Femur (tissue), 1 donor: ENCODE measurements at regions not wholly inside any gene's neighbourhood (a gene's known extent, or its start where the extent isn't known, plus 50 kb on each side); places are given as distances from the start of the nearest gene placed in this dataset.
"Not testable (repeated sequence)": the region's sequence is repeated elsewhere in the genome, so short reads cannot be mapped to it uniquely, and the experiment has no call there.

ENCODE experiments used
- DNase-seq: peaks from one replicate; pipeline ENCODE4 v3.0.0-alpha.2; 2017

DNA sequence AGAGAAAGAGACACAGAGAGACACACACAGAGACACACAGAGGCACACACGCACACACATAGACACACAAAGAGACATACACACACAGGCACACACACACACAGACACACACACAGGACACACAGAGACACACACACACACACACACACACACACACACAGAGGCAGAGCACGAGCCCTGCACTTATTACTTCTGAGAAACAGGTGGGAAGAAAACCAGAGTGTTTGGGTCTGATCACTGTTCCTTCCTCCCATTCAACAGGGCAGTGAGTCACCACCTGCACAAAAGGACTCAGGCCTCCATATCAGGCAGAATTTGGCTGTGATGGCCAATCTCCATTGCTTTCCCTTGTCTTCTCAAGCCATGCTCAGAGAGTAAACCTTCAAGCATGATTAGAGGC is 285.0 kb downstream of the ANAPC1 start:
- peak; percentile 1 for DNase-seq

GRCh38 chr2:111602259-111602658 is 281.7 kb downstream of the ANAPC1 start:
- DNase-seq: not testable (repeated sequence)

- DNase-seq: not testable (repeated sequence)
Measured at GRCh38 chr2:111605798-111606197, 278.2 kb downstream of the ANAPC1 start.

- not testable (repeated sequence) for DNase-seq
Measured at GRCh38 chr2:111606632-111607031, 277.4 kb downstream of the ANAPC1 start.

DNA sequence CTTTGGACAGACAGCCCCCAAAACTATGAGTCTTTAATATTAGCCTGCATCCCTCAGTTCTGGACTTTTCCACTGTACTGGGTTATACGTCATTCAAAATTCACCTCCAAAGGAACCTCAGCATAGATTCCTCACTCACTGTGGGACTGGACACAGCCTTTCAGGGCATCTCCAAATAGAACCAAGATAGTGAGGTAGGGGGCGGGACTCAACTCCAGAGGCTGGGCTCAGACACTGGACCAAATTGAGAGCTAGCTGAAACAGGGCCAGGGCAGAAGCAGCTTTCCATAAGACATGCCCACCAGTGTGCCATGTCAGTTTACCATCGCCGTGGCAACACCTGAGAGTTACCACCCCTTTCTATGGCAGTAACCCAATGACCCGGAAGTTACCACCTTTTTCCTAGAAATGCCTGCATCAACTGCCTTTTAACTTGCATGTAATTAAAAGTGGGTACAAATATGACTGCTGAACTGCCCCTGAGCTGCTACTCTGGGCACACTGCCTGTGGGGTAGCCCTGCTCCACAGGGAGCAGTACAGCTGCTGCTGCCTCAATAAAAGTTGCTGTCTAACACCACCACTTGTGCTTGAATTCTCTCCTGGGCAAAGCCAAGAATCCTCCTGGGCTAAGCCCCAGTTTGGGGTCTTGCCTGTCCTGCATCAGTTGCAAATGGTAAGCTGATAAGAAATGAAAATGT is 274.7 kb downstream of the ANAPC1 start:
- not testable (repeated sequence) for DNase-seq

- DNase-seq: not testable (repeated sequence)
Measured at GRCh38 chr2:111610035-111610434, 274.0 kb downstream of the ANAPC1 start.

- no peak for DNase-seq
Measured at GRCh38 chr2:111616651-111617218, 267.3 kb downstream of the ANAPC1 start.

- DNase-seq: peak; percentile 64
Measured at GRCh38 chr2:111617299-111618225, 266.4 kb downstream of the ANAPC1 start.

- DNase-seq: peak; percentile 65
Measured at GRCh38 chr2:111618226-111618977, 265.6 kb downstream of the ANAPC1 start.

GRCh38 chr2:111618978-111619902 is 264.8 kb downstream of the ANAPC1 start:
- no peak for DNase-seq

- DNase-seq: no peak
Measured at GRCh38 chr2:111620281-111620680, 263.7 kb downstream of the ANAPC1 start.

GRCh38 chr2:111622859-111623258 is 261.1 kb downstream of the ANAPC1 start:
- DNase-seq: no peak

- no peak for DNase-seq
Measured at GRCh38 chr2:111623380-111623779, 260.6 kb downstream of the ANAPC1 start.

DNA sequence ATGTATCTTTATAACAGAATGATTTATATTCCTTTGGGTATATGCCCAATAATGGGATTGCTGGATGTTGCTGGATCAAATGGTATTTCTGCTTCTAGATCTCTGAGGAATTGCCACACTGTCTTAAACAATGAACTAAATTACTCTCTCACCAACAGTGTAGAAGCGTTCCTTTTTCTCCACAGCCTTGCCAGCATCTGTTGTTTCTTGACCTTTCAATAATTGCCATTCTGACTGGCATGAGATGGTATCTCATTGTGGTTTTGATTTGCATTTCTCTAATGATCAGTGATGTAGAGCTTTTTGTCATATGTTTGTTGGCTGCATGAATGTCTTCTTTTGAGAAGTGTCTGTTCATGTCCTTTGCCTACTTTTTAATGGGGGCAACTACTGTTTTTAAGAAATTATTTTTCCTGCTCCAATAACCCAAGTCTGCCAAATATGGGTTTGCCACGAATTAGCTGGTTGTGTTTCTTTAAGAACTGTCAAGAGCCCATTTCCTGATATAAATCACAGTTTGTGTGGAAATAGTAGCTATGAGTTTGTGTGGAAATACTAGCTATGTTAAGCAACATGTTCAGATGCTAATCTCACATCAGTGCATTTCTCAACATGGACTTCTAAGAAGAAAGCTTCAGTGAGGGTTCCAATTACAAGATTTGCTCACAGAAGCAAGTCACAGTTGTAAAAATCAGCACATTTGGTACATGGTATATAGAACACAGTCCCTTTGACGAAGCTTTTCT is 259.4 kb downstream of the ANAPC1 start:
- DNase-seq: no peak

DNA sequence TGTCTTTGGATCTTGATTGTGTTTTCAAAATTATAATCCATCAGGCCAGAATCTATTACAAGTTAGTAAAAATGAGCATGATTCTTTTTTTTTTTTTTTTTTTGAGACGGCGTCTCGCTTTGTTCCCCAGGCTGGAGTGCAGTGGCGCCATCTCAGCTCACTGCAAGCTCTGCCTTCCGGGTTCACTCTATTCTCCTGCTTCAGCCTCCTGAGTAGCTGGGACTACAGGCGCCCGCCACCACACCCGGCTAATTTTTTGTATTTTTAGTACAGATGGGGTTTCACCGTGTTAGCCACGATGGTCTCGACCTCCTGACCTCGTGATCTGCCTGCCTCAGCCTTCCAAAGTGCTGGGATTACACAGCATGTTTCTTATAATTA is 258.8 kb downstream of the ANAPC1 start:
- not testable (repeated sequence) for DNase-seq

- no peak for DNase-seq
Measured at GRCh38 chr2:111626037-111626864, 257.7 kb downstream of the ANAPC1 start.

DNA sequence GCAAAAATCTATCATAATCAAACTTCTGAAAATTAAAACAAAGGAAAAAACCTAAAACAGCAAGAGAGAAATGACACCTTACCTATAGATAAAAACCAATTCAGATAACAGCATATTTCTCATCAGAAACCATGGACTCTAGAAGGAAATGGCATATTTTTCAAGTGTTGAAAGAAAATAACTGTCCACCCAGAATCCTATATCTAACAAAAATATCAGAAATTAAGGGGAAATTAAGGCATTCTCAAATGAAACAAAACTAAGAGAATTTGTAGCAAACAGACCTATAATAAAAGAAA is 257.2 kb downstream of the ANAPC1 start:
- DNase-seq: no peak

- DNase-seq: no peak
Measured at GRCh38 chr2:111627256-111627655, 256.7 kb downstream of the ANAPC1 start.

DNA sequence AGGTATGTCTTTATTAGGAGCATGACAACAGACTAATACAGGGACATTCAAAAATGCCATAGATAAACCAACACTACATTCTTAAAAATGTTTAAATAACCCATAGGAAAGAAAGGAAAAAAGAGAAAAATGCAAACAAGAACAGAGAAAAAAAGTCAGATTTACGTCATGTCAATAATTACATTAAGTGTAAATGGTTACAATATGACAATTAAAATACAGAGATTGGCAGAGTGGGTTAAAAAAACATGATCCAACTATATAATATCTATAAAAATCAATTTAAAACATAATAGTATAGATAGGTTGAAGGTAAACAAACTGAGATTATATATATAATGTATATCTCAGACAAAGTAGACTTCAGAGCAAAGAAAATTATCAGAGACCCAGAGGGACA is 255.8 kb downstream of the ANAPC1 start:
- no peak for DNase-seq

DNA sequence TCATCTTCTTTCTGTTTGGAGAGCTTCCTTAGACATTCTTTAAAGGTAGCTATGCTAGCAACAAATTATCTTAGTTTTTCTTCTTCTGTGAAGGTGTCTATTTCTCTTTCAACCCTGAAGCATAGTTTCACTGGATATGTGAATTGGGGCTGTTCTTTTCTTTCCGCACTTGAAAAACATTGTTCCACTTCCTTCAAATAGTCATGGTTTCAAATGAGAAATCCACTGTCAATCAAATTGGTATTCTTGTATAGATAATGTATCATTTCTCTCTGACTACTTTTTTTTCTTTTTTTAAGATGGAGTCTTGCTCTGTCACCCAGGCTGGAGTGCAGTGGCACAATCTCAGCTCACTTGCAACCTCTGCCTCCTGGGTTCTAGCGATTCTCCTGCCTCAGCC is 254.0 kb downstream of the ANAPC1 start:
- no peak for DNase-seq
